Sciatic nerve (tissue), 2 donors: ENCODE measurements at regions not wholly inside any gene's neighbourhood (a gene's known extent, or its start where the extent isn't known, plus 50 kb on each side); places are given as distances from the start of the nearest gene placed in this dataset.

Source experiments
- ATAC-seq: fragments of 200-7000 bp; cut with Tn5 transposase; one replicate; pipeline ENCODE4 v1.9.1; 2020; ENCODE audit warnings: mild to moderate bottlenecking, moderate library complexity
- DNase-seq: peaks from one replicate; pipeline ENCODE4 v3.0.0-alpha.2; 2020; ENCODE audit warnings: low spot score
- intact Hi-C: fragments of 100-400 bp; cut with DNase I; formaldehyde crosslinking; loops from one replicate; pipeline ENCODE4 v1.14.2; 2022
- donor health status: DM: no; HTN: no; CAD: no.
- donor health status: DM: no; HTN: no; CAD: no.

DNA sequence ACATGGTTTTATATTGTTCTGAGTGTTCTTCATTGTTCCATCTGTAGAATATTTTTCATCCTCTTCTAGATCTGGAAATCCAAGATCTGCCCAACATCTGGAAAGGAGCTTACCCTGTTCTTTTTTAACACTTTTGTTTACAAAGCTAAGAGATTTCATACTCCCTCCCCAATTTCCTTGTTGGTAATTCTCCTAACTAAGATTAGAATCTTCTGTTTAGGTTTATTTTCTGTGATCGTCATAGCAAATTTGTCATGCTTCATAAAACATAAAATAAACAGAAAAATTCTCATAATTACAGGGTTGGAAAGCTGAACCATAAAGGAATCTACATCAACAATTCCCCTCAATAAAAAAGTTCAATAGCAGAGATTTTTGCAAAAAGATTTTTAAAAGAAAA, 580.3 kb upstream of the CA10 start:
- intact Hi-C loops = no loop called here
- DNase-seq (no peak), ATAC-seq (no peak)

DNA sequence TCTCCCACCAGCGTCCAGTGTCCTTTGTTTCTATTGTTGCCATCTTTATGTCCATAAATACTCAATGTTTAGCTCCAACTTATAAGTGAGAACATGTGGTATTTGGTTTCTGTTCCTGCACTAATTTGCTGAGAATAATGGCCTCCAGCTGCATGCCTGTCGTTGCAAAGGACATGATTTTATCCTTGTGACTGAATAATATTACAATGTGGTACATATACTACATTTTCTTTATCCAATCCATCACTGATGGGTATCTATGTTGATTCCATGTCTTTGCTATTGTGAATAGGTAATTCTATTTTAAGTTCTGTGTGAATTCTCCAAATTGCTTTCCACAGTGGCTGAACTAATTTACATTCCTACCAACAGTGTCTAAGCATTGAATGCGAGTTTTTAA, 578.6 kb upstream of the CA10 start:
- ATAC-seq (no peak), DNase-seq (no peak)
- intact Hi-C loops = no loop called here

DNA sequence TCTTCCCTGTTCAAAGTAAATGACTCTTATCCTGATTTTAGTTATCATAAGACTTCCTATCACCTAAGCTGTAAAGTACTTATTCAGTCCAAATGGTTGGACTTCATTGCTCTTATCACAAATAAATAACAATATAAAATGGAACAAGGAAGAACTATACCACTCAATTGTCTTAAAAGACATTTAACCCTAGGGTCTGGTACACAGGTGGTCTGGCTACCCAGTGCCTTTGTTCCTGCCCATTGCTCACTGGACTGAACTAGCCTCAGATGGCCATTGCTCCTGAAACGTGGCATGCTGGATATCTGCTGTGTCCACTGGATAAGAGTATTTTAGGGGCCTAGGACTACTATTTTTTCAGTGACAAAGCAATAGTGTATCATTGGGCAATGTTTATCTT, 574.3 kb upstream of the CA10 start:
- intact Hi-C loops = no loop called here
- ATAC-seq (no peak), DNase-seq (no peak)

DNA sequence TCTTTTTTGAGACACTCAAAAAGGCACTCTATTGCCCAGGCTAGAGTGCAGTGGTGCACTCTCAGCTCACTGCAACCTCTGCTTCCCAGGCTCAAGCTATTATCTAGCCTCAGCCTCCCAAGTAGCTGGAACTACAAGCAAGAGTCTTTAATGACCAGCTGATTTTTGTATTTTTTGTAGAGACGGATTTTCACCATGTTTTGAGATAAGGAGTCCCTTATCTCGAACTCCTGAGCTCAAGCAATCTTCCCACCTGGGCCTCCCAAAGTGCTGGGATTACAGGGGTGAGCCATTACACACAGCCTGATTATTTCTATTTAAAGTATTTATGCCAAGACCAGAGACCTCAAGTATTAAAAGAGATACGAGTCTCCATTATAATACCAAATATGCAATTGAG, 566.1 kb upstream of the CA10 start:
- no peak for ATAC-seq
- no peak for DNase-seq
- intact Hi-C loops = no loop called here

DNA sequence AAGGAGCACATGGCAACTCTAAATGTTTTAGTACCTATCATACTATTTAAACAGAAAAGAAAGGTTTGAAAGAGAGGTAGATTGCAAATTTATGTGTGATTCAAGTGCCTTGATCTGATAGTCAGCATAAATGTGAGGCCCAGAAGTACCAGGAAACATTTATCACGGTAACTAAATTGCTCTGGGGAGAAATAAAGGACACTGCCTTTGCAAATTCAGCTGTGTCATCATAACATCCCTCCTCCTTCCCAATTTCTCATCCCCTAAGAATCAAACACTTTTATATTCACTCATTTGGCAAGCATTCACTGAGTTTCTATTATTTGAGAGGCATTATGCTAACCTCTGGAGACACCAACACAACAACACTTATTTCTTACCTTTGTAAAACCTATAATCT, 563.4 kb upstream of the CA10 start:
- DNase-seq = no peak
- intact Hi-C loops = no loop called here
- ATAC-seq = no peak

DNA sequence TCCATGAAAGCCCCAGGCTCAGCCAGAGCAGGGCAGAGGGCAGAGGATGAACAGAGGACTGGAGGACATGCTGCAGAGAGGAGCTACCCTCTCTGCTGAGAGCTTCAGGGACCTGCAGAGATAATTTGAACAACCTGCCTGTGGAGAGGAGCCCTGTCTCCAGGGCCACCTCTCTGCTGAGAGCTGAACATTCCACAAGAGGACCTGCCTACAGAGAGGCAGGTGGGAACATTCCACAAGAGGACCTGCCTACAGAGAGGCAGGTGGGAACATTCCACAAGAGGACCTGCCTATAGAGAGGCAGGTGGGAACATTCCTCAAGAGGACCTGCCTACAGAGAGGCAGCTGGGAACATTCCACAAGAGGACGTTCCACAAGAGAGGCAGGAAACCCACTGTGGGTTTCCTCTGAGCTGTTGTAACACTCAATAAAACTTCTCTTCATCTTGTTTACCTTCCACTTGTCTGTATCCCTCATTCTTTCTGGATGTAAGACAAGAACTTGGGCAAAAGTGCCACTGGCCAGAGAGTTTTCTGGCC, 551.9 kb upstream of the CA10 start:
- no peak for ATAC-seq

DNA sequence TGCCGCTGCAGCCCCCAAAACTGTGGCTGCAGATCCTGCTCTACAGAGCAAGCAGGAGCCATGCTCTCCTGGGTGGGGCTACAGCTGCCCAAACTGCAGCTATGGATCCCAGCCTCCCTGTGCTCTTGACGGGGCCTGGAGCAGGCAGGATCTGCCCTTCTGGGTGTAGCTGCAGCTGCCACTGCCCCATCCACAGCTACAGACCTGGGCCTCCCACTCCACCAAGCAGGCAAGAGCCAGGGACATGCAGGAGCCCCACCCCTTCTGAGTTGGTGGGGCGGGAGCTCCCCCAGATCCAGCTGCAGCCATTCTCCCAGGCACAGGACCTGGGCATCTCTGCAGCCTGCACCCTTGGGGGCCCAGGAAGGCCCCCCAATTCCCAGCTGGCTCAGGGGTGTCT, 551.2 kb upstream of the CA10 start:
- ATAC-seq (no peak), DNase-seq (no peak)
- intact Hi-C loops = no loop called here

More for the DNA sequence above, 551.9 kb upstream of the CA10 start:
- DNase-seq = no peak
- intact Hi-C loops = no loop called here

DNA sequence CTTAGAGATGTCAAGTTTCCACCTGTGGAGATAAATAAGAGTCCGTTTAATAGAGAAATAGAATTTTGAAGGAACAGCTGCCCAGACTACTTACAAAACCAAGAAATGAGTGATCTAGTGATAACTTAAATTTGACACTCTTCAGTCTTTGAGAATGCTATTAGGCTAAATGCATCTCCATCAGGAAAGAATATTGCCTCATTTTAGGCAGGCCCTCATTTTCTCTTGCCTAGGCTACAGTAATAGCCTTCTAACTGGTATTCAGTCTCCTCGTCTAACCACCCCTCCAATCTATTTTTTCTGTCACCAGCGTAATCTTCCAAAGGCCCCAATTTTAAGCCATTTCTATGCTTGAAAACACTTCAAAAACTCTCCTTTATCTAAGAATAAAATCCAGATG, 537.8 kb upstream of the CA10 start:
- no peak for DNase-seq
- ATAC-seq = no peak
- intact Hi-C loops = no loop called here

DNA sequence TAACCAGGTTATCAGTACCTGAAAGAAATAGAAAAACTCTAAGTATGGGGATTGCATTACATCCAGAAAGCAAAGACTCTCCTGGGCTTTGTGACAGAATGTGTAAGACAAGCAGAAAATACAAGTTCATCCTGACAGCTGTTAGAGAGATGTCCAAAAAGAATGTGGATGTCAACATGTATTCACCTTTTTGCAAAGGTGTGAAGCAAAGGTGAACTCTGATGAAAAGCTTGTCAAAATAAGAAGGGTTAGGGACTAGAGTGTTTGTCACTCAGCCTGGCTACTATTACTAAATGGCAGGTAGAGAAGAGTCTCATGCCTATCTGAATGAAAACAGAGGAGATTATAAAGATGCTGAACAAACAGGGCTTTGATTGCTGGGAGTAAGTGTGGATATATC, 527.6 kb upstream of the CA10 start:
- DNase-seq = no peak
- ATAC-seq = no peak
- intact Hi-C loops = no loop called here

DNA sequence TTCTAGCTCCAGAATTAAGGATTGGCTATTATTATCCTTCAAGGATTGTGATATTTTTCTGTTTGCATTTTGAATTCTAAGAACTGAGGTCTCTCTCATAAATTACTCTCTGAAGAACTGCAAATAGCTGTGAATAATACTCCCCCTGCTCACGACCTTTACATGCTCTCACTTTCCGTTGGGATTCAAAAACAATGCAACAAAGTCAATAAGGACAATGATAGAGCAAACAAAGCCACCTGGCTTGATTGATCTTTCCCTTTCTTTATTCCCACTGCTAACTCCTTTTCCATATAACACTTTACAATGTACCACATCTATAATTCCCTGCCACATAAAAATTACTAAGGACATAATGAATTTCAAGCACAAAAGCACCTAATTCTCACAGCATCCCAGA, 523.0 kb upstream of the CA10 start:
- no peak for DNase-seq
- intact Hi-C loops = no loop called here
- ATAC-seq = no peak

DNA sequence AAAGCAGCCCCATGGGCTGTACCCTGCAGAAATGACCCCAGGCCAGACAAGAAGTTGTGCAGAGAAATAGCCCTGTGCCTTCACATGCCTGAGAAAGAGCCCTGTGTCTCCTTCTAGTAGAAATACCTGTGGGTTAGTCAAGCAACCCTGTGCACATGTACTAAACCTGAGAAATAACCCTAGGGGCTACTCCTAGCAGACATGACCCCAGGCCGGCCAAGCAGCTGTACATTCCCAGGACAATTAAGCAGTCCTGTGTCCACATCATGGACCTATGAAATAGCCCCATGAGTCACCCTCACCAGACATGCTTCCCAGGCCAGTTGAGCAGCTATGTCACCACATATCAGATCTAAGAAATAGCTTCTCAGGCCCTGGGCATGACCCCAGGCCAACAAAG, 519.7 kb upstream of the CA10 start:
- DNase-seq = no peak
- intact Hi-C loops = no loop called here
- no peak for ATAC-seq

DNA sequence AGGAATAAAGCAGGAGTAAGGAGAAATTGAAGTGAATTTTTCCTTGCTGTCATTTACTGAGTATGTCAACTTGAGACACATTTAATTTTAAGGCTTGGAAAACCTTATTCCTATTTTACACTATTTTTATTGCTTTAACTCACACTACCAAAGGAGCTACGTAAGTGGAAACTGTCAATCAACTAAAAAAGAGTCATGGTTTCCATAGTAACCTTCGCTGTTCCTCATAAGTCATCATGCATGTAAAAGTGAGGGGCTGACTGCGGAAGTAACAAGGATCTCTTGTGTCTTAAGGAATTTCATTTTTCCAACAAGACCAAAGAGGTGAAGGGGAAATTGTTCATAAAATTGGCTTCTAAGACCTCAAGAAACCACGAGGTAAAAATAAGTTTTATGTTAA, 516.2 kb upstream of the CA10 start:
- DNase-seq = no peak
- no peak for ATAC-seq
- intact Hi-C loops = no loop called here

DNA sequence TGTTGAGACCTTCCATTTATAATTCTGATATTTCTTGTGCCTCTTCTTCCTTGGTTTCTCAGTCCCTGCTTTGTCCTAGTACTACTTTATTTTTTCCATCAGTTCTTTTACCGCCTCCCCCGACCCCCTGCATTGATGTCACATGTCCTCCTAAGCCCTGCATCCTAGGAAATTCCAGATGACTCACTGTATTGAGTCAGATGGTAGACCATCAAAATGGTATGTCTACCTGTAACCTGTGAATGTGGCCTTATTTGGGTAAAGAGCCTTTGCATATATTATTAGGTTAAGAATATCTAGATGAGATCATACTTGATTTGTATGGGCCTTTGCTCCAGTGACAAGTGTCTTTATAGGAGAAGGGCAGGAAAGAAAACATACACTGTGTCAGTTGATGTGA, 515.3 kb upstream of the CA10 start:
- ATAC-seq = no peak
- intact Hi-C loops = no loop called here
- DNase-seq = no peak

DNA sequence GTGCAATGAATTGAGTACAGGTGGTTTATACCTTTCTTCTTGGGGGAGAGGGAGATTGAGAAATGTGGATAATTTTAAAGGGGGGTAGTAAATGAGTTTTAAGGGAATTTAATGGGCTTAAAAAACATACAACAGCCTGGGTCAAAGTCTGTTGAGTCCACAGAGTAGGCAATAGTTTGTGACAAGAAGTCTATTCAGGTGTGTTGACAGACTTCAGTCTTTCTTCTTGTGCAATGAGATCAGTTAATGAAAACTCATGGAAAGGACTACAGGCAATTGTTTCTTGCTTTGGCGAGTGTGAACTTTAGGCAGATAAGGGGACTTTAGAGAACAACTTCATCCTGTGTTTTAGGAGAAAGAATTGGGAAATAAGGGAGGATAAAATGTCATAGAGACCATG, 507.8 kb upstream of the CA10 start:
- ATAC-seq = no peak
- intact Hi-C loops = no loop called here
- no peak for DNase-seq

DNA sequence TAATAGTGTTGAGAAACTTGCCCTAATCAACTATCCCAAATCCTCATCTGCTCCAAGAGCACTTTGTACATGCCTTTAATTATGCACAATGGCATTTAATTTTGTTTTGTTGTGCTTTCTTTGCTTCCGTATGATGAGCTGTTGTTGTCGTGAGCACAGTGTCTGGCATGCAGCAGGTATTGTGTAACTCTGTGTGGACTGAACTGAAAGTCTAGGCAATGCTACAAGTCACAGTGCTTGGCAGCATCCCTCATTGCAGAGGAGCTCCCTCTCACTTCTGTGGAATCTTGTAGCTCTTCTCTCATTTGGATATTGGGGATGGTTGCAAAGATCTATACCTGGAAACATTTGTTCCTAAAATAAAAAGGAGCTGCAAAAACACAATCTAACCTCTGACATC, 502.2 kb upstream of the CA10 start:
- ATAC-seq (peak; percentile 70), DNase-seq (no peak)
- intact Hi-C loops = no loop called here

DNA sequence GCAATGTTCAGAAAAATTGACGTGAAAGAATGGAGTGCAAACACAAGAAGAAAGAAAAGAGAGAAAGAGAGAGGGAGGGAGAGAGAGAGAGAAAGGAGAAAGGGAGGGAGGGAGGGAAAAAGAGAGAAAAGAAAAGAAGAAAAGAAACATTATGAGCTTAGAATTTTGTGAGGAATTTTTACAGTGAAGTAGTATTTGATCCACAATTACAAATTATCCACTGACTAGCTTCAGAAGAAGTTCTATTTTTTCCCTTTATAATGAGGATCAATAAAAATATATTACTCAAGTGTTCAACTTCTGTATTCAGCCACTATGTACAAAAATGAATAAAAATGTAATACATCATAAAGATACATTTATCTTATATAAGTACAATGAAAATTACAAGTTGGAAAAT, 494.5 kb upstream of the CA10 start:
- DNase-seq = no peak
- no peak for ATAC-seq
- intact Hi-C loops = no loop called here

DNA sequence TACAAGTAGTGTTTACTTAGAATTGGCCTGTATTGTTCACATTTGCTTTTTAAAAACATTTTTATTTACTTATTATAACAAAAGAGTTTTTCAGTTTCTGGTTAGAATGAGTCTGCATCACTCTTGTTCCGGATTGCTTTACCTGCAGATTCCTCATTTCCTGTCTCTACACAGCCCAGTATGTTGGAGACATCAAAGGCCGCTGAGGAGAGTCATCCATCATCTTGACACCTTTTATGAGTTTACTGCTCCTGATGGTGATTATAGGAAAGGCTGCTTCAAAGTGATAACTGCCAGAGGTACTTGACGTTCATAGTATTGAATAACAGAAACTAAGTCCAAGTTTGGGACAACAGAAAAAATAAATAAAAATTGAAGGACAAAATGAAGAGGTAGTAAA, 490.5 kb upstream of the CA10 start:
- DNase-seq = no peak
- ATAC-seq = no peak
- intact Hi-C loops = no loop called here

DNA sequence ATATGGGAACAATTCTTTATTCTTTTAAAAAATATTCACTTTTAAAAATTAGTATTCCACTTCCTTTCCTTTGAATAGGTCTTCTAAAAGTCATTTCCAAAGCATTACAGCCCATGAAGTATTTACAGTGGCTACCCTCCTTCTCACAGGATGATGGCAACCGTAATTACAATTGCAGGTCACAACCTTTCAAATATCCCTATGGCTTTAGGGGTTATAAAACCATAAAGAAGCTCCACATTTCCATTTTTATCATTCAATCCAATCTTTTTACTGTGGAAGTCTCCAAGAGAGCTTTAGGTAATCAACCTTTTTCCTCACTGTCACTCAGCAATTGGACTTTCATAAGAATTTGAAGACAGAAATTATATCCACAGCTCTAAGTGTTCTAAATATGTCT, 488.9 kb upstream of the CA10 start:
- intact Hi-C loops = no loop called here
- no peak for ATAC-seq
- DNase-seq = no peak

DNA sequence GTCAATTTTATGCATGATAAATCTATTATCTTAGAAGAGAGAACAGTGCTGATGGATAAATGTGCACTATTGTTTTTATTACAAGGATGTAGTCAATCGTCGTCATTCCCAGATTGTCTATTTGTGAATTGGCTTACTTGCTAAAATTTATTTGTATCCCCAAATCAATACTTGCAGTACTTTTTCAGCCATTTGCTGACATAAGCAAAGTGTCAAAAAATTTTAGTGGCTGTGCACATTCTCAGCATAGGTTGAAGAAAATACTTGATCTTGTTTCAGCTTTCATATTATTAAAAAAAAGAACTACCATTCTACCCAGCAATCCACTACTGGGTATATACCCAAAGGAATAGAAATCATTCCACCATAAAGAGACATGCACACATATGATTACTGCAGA, 477.9 kb upstream of the CA10 start:
- DNase-seq (no peak), ATAC-seq (no peak)
- intact Hi-C loops = no loop called here

DNA sequence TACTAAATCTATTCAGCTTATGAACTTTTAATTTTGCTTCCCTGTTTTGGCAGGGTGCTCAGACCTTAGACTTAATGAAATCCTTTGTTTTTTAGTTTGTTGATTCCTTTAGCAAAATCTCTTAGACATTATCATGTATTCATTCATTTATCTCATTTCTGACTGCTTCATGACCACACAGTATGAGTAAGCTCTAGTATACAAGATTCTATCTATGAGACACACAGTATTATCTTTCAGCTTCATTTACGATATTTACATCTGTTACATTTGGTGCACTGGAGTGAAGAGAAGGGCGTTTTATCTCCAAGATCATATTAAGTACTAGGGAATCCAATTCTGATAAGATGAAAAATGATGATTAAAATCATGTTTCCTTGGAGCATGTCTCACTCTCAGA, 448.1 kb upstream of the CA10 start:
- DNase-seq = no peak
- intact Hi-C loops = no loop called here
- ATAC-seq = no peak

DNA sequence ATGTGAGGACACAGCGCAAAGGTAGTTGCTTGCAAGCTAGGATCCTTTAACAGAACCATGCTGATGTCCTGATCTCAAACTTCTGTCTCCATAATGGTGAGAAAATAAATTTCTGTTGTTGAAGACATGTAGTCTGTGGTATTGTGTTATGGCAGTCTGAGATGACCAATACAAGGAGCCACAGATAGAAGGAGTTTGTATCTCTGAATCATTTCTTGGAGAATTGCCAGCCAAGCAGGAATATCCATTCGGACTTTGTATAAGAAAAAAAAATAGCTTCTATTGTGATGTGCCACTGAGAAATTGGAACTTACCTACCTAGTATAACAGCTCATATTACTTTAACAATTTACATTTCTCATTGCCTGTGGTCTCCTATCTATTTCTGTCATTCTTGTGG, 447.6 kb upstream of the CA10 start:
- no peak for ATAC-seq
- DNase-seq = no peak
- intact Hi-C loops = no loop called here

DNA sequence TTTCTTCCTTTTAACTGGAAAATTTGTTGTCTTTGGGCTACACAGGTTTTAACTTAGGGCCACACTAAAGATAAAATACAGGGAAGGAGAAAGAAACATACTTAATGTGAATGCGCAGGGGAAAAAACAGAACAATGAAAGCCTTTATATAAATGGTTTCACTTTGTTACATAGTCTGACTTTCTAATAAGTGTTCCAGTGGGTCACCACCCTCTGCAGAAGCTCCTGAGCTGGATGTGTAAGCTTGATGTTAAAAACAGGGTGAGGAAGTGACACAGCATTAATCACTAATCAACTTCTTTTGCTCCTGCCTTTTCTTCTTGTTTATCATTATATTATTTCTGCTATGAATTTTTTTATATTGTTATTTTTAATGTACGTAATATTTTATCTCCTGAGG, 445.6 kb upstream of the CA10 start:
- intact Hi-C loops = no loop called here
- ATAC-seq (peak; percentile 62), DNase-seq (no peak)
